GM18502 (cell line): ENCODE measurements at regions not wholly inside any gene's neighbourhood (a gene's known extent, or its start where the extent isn't known, plus 50 kb on each side); places are given as distances from the start of the nearest gene placed in this dataset.
"Not testable (repeated sequence)": the region's sequence is repeated elsewhere in the genome, so short reads cannot be mapped to it uniquely, and the experiment has no call there.

Source experiments
- ATAC-seq: cut with Tn5 transposase; IDR thresholded peaks from one replicate; pipeline ENCODE4 v1.9.1; 2021; ENCODE audit warnings: mild to moderate bottlenecking; ENCODE audit not compliant: unreplicated experiment, poor library complexity

- no peak for ATAC-seq
These were observed 129.7 kb downstream of the EPC1 start for GRCh38 chr10:32217216-32217615.

GRCh38 chr10:32213838-32214237 is 133.1 kb downstream of the EPC1 start:
- not testable (repeated sequence) for ATAC-seq

GRCh38 chr10:32211046-32211363 is 136.0 kb downstream of the EPC1 start:
- no peak for ATAC-seq

- ATAC-seq = no peak
These were observed 136.5 kb downstream of the EPC1 start for GRCh38 chr10:32210306-32211045.

- ATAC-seq = not testable (repeated sequence)
These were observed 139.0 kb downstream of the EPC1 start for GRCh38 chr10:32208005-32208404.

- ATAC-seq = peak; percentile 83
These were observed 139.4 kb downstream of the EPC1 start for GRCh38 chr10:32207544-32207943.

GRCh38 chr10:32205670-32206069 is 141.3 kb downstream of the EPC1 start:
- ATAC-seq = no peak

GRCh38 chr10:32204606-32205005 is 142.4 kb downstream of the EPC1 start:
- ATAC-seq = no peak

GRCh38 chr10:32199714-32200394 is 143.6 kb upstream of the KIF5B start:
- no peak for ATAC-seq

- no peak for ATAC-seq
These were observed 141.2 kb upstream of the KIF5B start for GRCh38 chr10:32197423-32197822.

GRCh38 chr10:32190890-32191491 is 134.8 kb upstream of the KIF5B start:
- ATAC-seq = peak; percentile 70

GRCh38 chr10:32189400-32190084 is 133.3 kb upstream of the KIF5B start:
- ATAC-seq = no peak

- ATAC-seq = not testable (repeated sequence)
These were observed 132.4 kb upstream of the KIF5B start for GRCh38 chr10:32188601-32189000.

- ATAC-seq = no peak
These were observed 131.5 kb upstream of the KIF5B start for GRCh38 chr10:32187686-32188085.

- ATAC-seq = not testable (repeated sequence)
These were observed 127.4 kb upstream of the KIF5B start for GRCh38 chr10:32183652-32184051.

- no peak for ATAC-seq
These were observed 126.3 kb upstream of the KIF5B start for GRCh38 chr10:32182476-32182875.

GRCh38 chr10:32180390-32181280 is 124.4 kb upstream of the KIF5B start:
- ATAC-seq = no peak

- no peak for ATAC-seq
These were observed 123.6 kb upstream of the KIF5B start for GRCh38 chr10:32179836-32180235.

GRCh38 chr10:32177594-32177993 is 121.4 kb upstream of the KIF5B start:
- not testable (repeated sequence) for ATAC-seq

- ATAC-seq = no peak
These were observed 119.4 kb upstream of the KIF5B start for GRCh38 chr10:32175629-32176028.
